ENCODE measurements at regions not wholly inside any gene's neighbourhood (a gene's known extent, or its start where the extent isn't known, plus 50 kb on each side); places are given as distances from the start of the nearest gene placed in this dataset.
"Not testable (repeated sequence)": the region's sequence is repeated elsewhere in the genome, so short reads cannot be mapped to it uniquely, and the experiment has no call there.

DNA sequence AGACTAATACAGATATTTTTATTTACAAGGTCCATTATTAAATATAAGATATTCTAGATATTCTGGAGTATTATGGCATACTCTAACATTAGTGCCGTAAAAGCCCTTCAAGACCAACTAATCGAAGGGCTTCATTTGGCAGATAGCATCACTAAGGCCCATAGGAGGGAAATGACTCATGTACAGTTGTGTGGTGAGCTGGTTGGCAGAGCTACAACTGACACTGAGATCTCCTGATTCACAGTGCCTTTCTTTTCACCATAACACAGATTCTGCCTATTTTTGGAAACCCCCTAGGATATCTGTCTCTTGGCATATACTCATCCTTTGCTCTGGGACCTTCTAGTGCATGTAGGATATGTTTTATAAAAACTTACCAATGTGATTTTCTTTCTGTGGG lies 201.7 kb upstream of the AFF2 start:
- Mint-ChIP-seq H3K27ac (ENCODE audit: unreplicated experiment) (no peak overlapping the region), H3K4me1 (ENCODE audit: low read depth, unreplicated experiment) (no peaks in the 10 kb centered on the region), H3K27me3 (ENCODE audit: unreplicated experiment) (peaks cover 4% of the 10 kb centered on the region), H3K4me3 (ENCODE audit: unreplicated experiment) (no peak overlapping the region), H3K36me3 (ENCODE audit: unreplicated experiment) (no peaks in the 10 kb centered on the region), H3K9me3 (ENCODE audit: unreplicated experiment) (no peaks in the 10 kb centered on the region)
- DNase-seq = no peak
- TF ChIP-seq, protein P1, sequence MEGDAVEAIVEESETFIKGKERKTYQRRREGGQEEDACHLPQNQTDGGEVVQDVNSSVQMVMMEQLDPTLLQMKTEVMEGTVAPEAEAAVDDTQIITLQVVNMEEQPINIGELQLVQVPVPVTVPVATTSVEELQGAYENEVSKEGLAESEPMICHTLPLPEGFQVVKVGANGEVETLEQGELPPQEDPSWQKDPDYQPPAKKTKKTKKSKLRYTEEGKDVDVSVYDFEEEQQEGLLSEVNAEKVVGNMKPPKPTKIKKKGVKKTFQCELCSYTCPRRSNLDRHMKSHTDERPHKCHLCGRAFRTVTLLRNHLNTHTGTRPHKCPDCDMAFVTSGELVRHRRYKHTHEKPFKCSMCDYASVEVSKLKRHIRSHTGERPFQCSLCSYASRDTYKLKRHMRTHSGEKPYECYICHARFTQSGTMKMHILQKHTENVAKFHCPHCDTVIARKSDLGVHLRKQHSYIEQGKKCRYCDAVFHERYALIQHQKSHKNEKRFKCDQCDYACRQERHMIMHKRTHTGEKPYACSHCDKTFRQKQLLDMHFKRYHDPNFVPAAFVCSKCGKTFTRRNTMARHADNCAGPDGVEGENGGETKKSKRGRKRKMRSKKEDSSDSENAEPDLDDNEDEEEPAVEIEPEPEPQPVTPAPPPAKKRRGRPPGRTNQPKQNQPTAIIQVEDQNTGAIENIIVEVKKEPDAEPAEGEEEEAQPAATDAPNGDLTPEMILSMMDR (IDR thresholded peaks at IDR 0.05; ENCODE audit: partially characterized antibody, unreplicated experiment) = no peak

DNA sequence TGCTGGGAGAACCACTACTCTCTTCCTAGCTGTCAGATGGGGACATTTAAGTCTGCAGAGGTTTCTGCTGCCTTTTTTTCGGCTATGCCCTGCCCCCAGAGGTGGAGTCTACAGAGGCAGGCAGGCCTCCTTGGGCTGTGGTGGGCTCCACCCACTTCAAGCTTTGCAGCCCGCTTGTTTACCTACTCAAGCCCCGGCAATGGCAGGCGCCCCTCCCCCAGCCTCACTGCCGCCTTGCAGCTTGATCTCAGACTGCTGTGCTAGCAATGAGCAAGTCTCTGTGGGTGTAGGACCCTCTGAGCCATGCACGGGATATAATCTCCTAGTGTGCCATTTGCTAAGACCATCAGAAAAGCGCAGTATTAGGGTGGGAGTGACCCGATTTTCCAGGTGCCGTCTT lies 195.2 kb upstream of the AFF2 start:
- H3K4me3 Mint-ChIP-seq (ENCODE audit: unreplicated experiment); H3K27me3 Mint-ChIP-seq (ENCODE audit: unreplicated experiment); DNase-seq; H3K4me1 Mint-ChIP-seq (ENCODE audit: low read depth, unreplicated experiment); H3K27ac Mint-ChIP-seq (ENCODE audit: unreplicated experiment); H3K36me3 Mint-ChIP-seq (ENCODE audit: unreplicated experiment); H3K9me3 Mint-ChIP-seq (ENCODE audit: unreplicated experiment): not testable (repeated sequence)

DNA sequence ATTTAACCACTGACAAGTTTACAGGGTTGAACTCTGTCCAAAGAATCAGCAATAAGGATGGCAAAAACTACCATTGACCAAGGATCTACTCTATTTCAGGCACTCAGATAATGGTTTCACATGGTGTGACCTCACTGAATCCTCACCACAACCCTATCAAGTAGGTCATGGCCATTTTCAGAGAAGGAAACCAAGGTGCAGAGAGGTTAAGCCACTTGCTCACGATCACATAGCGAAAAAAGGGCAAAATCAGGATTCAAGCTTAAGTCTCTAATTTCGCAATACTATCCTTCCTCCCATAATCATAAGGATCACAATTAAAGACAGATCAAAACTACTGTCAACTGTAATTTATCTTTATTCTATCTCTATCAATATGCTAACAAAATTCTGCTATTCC lies 191.0 kb upstream of the AFF2 start:
- Mint-ChIP-seq H3K36me3 (ENCODE audit: unreplicated experiment) (no peaks in the 10 kb centered on the region), H3K27me3 (ENCODE audit: unreplicated experiment) (no peaks in the 10 kb centered on the region), H3K9me3 (ENCODE audit: unreplicated experiment) (peaks cover 3% of the 10 kb centered on the region), H3K4me1 (ENCODE audit: low read depth, unreplicated experiment) (no peaks in the 10 kb centered on the region), H3K27ac (ENCODE audit: unreplicated experiment) (no peak overlapping the region), H3K4me3 (ENCODE audit: unreplicated experiment) (no peak overlapping the region)
- DNase-seq = no peak
- TF ChIP-seq, protein P1 (IDR thresholded peaks at IDR 0.05; ENCODE audit: partially characterized antibody, unreplicated experiment) = no peak

DNA sequence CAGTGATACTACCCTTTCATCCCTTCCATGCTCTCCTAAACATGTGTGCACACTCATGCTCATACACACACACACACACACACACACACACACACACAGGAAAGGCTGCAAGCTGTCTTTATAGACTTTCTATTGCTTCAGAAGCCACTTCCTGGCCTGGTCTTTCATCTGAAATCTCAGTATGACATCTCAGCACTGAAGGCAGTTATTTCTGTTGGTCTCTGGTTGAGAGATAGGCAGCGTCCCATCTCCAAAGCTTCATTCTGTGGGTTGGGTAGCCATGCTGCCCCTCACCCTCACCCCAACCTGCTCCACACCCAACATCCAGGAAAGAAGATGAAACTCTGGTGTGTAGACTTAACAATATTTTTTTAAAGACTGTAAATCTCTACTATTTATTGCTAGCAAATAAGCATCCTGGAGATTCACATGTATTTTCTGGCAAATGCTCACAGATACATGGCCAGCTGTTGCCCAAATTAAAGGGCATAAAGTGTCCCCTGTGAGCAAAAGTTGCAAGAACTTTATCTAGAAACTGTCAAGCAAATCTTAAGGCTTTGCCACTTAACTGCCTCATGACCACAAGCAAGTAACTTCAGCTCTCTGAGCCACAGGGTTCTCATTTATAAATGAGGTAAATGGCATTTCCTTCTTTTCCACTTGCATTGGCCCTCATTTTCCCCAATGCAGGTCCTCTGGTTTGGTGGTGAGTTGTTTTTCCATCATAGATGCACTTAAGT lies 189.8 kb upstream of the AFF2 start:
- Mint-ChIP-seq H3K36me3 (ENCODE audit: unreplicated experiment) (no peaks in the 10 kb centered on the region), H3K9me3 (ENCODE audit: unreplicated experiment) (peaks cover 3% of the 10 kb centered on the region), H3K27ac (ENCODE audit: unreplicated experiment) (no peak overlapping the region), H3K4me3 (ENCODE audit: unreplicated experiment) (no peak overlapping the region), H3K4me1 (ENCODE audit: low read depth, unreplicated experiment) (no peaks in the 10 kb centered on the region), H3K27me3 (ENCODE audit: unreplicated experiment) (no peaks in the 10 kb centered on the region)
- no peak for DNase-seq
- TF ChIP-seq, protein P1 (IDR thresholded peaks at IDR 0.05; ENCODE audit: partially characterized antibody, unreplicated experiment) = no peak

DNA sequence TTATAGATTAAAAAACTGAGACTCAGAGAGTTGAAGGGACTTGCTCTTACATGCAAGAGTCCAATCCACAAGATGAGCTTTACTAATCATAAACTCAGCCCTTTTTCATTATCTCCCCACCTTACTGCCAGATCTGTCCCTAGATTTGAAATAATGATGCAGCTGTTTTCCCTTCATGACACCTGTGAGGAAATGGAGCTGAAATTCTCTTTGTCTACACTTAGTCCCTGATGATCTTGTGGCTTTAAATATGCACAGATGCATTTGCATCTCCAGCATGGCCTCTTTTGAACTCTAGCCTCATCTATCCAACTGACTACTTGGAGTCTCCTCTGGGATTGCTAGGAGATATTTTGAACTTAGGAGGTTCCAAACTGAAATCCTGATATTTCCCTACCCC lies 188.9 kb upstream of the AFF2 start:
- peaks cover 3% of the 10 kb centered on the region for H3K9me3 Mint-ChIP-seq (ENCODE audit: unreplicated experiment)
- no peaks in the 10 kb centered on the region for H3K27me3 Mint-ChIP-seq (ENCODE audit: unreplicated experiment)
- no peak overlapping the region for H3K4me3 Mint-ChIP-seq (ENCODE audit: unreplicated experiment)
- TF ChIP-seq, protein P1 (IDR thresholded peaks at IDR 0.05; ENCODE audit: partially characterized antibody, unreplicated experiment) = no peak
- H3K4me1 Mint-ChIP-seq (ENCODE audit: low read depth, unreplicated experiment) = no peaks in the 10 kb centered on the region
- no peaks in the 10 kb centered on the region for H3K36me3 Mint-ChIP-seq (ENCODE audit: unreplicated experiment)
- H3K27ac Mint-ChIP-seq (ENCODE audit: unreplicated experiment) = no peak overlapping the region
- DNase-seq = no peak

All from glutamatergic neuron (in vitro differentiated cells).